KG1 (cell line): ENCODE measurements at regions not wholly inside any gene's neighbourhood (a gene's known extent, or its start where the extent isn't known, plus 50 kb on each side); places are given as distances from the start of the nearest gene placed in this dataset.
"Not testable (repeated sequence)": the region's sequence is repeated elsewhere in the genome, so short reads cannot be mapped to it uniquely, and the experiment has no call there.

Source experiments
- DNase-seq: peaks from one replicate; lab custom pipeline; 2025; lab: John Stamatoyannopoulos, UW

DNA sequence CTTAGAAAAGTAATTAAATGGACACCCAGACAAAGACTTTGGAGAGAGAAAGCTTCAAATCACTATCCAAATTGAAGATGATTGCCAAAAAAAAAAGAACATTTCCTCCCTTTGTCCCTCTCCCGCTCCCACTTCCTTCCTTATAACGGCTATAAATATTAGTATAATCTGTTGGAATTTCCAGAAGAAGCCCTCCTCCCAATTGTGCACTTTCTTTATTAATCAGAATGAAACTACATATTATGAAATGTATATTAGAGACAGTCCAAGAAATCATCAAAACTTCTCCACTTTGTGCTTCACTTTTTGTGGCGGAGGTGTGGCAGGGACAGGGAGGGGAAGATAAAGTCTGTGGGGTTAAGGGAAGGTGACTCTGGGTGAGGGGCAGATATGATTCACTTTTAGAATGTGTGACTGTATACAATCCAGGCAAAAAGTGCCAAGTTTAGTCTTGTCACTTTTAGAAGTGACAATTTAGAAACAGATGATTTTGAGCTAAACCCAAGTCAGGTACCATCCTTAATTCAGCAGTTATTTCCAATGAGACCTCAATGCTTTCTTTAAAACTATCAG lies 195.0 kb upstream of the MARCKS start:
- no peak for DNase-seq

DNA sequence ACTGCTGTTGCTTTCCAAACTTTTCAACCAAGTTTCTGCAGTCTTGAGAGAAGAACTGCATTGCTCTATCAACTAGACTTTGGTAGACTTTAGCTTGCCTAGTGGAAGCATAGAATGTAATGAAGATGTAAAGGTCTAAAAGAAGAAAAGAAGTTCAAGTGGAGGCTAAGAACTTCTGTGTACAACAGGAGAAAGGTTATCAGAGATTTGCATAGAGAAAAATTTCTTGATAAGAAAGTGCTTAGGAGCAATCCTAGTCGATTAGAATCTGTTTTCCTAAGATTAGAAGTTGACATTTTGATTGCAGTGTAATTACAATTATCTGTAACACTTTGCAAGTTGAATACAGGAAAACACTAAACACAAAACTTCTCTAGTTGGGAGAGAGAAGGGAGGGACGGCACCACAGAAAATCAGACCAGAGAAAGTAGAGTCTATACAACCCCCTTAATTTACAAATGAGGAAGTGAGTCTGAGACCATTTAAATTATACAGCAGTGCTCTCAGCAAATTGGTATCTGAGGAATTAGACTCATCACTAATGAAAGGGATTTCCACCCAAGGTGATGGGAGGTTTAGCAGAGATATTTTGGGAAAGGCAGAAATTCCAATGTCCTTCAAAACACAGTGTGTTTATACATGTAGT lies 194.3 kb upstream of the MARCKS start:
- no peak for DNase-seq

- DNase-seq = no peak
Observed at GRCh38 chr6:113664909-113665308, 192.2 kb upstream of the MARCKS start.

DNA sequence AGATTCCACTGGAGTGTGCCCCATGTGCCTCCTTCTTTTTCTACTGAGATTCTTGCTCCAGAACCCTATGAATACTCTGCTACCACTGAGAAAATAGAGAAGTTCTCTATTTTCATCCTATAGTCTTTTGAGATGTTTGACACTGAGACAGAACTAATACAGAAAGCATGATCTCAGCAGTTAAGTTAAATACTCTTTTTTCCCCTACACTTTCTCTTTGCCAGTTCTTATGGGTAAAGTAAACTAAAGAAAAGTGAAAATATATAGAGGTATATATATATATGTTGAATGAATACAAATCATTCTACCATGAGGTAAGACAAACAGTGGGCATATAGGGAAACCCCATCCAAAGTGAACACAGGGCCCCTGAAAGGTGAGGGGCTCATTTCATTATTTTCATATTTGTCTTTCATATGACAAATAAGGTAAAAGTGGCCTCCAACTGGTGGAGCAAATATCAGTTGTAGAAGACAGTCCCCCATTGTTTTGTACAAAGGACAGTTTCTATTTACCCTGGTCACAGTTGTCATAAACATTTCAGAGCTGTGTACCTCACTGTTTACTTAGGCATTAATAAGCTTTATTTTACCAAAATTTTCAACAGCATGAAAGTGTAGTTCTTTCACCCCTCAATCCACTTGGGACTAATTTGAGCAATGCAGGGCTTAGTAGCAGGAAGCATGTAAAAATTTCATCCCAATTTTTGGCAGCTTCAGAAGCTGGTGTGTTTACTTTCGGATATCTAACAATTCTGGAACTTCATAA lies 188.3 kb upstream of the MARCKS start:
- no peak for DNase-seq

DNA sequence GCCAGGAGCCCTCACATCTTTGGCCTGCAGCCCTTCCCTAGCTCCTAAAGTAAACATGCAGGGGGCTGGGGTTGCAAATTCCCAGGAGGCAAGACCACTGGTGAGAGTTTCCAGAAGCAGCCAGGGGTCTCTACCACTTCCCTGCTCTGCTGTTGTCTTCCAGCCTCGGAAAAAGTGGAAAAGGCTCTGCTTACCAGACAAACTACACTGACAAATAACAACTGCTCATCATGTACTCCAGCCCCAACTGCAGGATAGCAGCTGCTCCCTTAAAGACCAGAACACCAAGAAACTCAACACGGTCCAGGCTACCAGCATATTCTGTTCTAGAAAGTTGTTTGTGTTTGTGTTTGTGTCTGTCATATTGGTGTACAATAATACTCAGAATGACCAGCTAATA lies 187.5 kb upstream of the MARCKS start:
- no peak for DNase-seq

DNA sequence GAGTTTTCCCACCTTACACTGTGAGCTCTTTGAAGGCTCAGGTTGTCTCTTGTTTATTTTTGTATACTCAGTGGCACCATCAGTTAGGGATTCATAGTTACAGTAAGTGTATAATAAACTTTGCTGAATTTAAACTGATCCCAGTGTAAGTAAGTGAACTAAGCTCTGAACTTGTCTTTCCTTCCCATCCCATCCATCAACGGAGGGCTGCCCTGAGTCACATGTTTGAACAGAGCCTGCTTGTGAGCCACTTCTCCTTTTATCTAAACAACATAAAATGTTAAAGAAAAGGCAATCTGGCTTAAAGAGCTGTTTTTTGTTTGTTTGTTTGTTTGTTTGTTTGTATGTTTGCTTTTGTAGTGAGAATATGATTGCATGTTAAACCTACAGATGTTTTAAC lies 185.7 kb upstream of the MARCKS start:
- DNase-seq = peak; percentile 17

- DNase-seq = no peak
Observed at GRCh38 chr6:113672491-113673149, 184.5 kb upstream of the MARCKS start.

DNA sequence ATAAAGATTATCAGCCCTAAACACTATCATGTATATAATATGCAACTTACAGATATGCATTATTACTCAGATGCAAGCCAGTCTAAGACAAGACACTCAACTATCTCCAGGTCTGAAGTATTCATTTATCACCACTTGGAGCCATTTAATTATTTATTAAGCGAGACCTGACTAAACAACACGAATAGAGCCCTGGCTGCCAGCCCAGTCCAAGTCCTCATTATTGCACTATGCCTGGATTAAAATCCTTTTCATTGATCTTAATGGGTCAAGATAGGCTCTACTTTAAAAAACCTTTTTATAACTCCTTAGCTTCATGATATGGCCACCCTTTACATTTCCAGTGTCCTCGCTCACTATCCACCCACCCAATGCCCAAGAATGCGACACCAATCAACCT lies 183.1 kb upstream of the MARCKS start:
- DNase-seq = no peak

DNA sequence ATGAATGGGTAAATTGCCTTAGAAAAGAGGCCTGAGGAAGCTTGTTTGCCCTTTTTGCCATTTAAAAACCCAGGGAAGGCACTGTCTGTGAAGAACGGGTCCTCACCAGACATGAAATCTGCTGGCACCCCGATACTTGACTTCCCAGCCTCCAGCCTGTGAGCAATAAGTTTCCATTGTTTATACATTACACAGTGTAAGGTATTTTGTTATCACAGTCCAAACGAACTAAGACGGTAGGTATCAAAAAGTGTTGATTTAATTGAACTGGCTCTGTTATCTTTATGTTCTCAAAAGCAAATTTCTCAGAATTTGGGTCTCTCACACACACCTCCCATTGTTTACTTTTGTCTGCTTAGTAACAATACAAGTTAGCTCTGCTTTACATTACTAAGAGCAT lies 181.1 kb upstream of the MARCKS start:
- no peak for DNase-seq

- DNase-seq = no peak
Observed at GRCh38 chr6:113676968-113677367, 180.2 kb upstream of the MARCKS start.

DNA sequence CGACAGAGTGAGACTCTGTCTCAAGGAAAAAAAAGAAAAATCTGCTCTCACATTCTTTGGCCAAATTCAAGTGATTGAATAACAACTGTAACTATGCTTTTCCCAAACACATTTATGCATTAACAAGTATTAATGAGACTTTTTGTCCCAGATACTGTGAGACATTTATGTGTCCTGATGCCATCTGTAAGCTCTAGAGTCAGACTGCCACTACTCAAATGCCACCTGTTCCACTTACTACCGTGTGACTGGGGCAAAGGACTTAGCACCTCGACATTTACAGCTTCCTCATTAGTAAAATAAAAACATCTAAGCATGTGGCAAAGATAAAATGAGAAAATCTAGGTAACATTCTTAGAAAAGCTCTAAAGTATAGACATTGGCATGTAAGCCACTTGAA lies 178.1 kb upstream of the MARCKS start:
- DNase-seq = no peak

- no peak for DNase-seq
Observed at GRCh38 chr6:113680301-113680700, 176.8 kb upstream of the MARCKS start.

GRCh38 chr6:113683968-113684367 lies 173.2 kb upstream of the MARCKS start:
- no peak for DNase-seq

- DNase-seq = no peak
Observed at GRCh38 chr6:113684382-113684901, 172.7 kb upstream of the MARCKS start.

DNA sequence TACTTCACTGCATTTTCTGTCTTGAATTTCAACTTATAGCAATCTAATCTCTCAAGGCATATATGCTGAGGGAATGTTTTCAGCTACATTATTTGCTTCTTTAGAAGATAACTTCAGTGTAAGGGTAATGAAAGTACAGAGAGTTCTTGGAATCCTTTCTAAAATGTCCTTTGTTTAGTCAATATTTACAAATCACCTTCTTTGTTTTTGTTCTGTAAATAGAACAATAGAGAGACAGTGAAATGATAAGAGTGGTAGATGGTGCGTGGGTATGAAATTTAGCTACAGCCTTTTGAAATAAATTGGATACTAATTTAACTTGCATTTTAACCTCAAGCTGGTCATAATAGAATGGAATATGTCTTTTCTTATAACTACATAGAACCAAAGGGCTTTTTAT lies 171.1 kb upstream of the MARCKS start:
- no peak for DNase-seq

- not testable (repeated sequence) for DNase-seq
Observed at GRCh38 chr6:113689620-113690019, 167.5 kb upstream of the MARCKS start.

GRCh38 chr6:113690281-113691259 lies 166.6 kb upstream of the MARCKS start:
- no peak for DNase-seq

DNA sequence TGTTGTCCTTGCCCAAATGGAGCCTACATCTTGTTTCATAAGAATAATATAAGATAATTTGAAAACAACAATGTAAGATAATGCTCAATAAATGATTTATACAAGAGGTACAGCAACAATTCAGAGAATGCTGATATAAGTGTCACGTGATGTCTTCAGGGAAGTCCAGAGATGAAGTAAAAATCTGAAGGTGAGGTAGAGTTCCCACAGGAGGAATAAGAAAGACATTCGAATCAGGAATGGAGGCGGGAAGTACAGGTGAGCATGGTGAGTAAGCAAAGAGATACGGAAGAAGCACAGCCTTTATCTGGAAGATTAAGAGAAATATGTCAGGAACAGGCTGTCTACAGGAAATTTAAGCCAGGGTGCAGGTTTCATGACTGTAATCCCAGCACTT lies 165.9 kb upstream of the MARCKS start:
- DNase-seq = no peak

- DNase-seq = no peak
Observed at GRCh38 chr6:113693851-113694250, 163.3 kb upstream of the MARCKS start.

DNA sequence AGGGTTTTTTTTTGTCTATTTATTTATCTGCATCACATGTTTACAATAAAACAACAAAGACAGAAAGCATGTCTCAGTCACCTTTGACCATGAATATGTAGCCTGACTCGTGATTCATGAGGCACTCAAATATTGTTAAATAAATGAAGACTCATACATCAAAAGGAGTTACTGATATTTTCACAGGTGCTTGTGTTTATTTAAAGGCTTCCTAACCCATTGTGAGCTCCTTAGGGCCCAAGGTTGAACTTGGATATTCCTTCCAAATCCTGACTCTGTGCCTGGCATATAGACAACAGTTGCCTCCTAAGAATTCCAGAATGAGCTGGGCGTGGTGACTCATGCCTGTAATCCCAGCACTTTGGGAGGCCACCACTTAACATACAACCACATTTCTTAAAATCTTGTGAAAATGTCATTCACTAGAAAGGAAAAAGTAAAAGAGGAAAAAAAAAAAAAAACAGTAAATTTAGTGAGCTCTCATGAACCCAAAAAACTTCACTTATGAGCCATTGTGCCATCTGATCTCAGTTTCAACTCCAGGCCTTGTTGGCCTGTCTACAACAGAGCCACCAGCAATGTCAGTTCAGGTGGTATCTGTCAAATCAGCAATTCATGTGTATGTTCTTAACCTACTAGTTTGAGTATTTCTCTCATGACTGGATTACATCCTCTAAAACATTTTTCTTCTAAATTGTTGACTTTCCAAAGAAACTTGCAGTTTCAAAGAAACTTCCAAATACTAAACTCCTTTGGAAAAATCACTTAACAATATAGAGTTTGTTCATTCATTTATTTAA lies 162.7 kb upstream of the MARCKS start:
- no peak for DNase-seq

DNA sequence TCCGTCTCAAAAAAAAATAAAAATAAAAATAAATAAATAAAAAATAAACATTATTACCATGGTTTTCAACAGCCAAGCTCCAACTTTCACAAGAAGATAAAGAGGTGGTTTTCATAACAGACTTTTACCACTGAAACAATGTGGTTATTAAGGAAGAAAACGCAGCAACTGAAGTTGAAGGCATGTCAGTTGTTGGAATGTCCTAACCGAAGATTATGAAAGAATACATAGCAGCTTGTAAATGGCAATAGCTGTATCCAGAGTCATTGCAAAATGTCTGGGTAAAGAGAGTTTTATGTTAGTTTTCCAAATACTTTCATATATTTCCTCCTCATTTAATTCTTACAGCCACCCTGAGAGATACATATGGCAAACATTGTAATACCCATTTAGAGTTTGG lies 161.6 kb upstream of the MARCKS start:
- DNase-seq = no peak
